Breast epithelium (tissue), 3 donors: ENCODE measurements at regions not wholly inside any gene's neighbourhood (a gene's known extent, or its start where the extent isn't known, plus 50 kb on each side); places are given as distances from the start of the nearest gene placed in this dataset.

ENCODE experiments used
- POLR2AphosphoS5 ChIP-seq, 3 donors: sonication (generic); formaldehyde crosslinking; IDR thresholded peaks; one replicate each; pipeline ENCODE4 v1.6.1; 2017; ENCODE audit warnings: antibody characterized with exemption in 3 of 3
- TF ChIP-seq, protein P1 (sequence below), 3 donors: fragments of 450-650 bp; IDR thresholded peaks; one replicate each; pipeline ENCODE4 v1.5.1; 2016 to 2017; ENCODE audit warnings: antibody characterized with exemption in 3 of 3, mild to moderate bottlenecking in 3 of 3, moderate library complexity in 3 of 3

DNA sequence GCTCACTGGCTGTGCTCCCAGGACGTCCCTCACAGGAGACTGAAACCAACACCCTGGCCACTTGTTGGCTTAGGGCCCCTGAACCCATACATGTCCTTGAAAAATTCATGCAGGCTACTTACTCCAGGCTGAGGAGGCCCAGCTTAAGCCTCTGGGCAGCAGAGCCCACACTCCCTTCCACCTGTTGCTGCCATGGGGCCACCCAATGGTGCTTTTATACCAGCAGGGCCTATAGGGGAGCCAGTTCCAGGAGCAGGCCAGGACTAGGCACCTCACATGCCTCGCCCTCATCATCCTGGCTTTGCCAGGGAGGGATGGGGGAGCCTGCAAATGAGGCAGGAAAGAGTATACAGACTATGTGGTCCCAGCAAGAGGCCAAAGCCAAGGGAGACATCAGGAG, 181.7 kb upstream of the NECTIN1 start:
- TF ChIP-seq, protein P1, sequence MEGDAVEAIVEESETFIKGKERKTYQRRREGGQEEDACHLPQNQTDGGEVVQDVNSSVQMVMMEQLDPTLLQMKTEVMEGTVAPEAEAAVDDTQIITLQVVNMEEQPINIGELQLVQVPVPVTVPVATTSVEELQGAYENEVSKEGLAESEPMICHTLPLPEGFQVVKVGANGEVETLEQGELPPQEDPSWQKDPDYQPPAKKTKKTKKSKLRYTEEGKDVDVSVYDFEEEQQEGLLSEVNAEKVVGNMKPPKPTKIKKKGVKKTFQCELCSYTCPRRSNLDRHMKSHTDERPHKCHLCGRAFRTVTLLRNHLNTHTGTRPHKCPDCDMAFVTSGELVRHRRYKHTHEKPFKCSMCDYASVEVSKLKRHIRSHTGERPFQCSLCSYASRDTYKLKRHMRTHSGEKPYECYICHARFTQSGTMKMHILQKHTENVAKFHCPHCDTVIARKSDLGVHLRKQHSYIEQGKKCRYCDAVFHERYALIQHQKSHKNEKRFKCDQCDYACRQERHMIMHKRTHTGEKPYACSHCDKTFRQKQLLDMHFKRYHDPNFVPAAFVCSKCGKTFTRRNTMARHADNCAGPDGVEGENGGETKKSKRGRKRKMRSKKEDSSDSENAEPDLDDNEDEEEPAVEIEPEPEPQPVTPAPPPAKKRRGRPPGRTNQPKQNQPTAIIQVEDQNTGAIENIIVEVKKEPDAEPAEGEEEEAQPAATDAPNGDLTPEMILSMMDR (IDR thresholded peaks at IDR 0.05), result no peak
- no peak for TF ChIP-seq POLR2AphosphoS5 (IDR thresholded peaks at IDR 0.05)
